Stomach (tissue), 4 donors: ENCODE measurements at regions not wholly inside any gene's neighbourhood (a gene's known extent, or its start where the extent isn't known, plus 50 kb on each side); places are given as distances from the start of the nearest gene placed in this dataset.

Experiments
- POLR2A ChIP-seq, 4 donors: fragments of 450-650 bp; IDR thresholded peaks; one replicate each; pipeline ENCODE4 v1.6.1; 2016; ENCODE audit warnings: antibody characterized with exemption in 4 of 4, control low read depth in 2 of 4, mild to moderate bottlenecking in 1 of 4, moderate library complexity in 1 of 4
- POLR2AphosphoS5 ChIP-seq, 3 donors: sonication (generic); formaldehyde crosslinking; IDR thresholded peaks; one replicate each; pipeline ENCODE4 v1.6.1; 2016; ENCODE audit warnings: antibody characterized with exemption in 3 of 3
- TF ChIP-seq, protein P1 (sequence below), 7 experiments: fragments of 450-650 bp in 4 of 7; fragments of 200-600 bp in 3 of 7; sonication (generic) in 3 of 7; IDR thresholded peaks; one replicate each; pipeline ENCODE4 v1.5.1; 2016 to 2019; ENCODE audit warnings: antibody characterized with exemption in 7 of 7, control low read depth in 2 of 7, mild to moderate bottlenecking in 1 of 7

DNA sequence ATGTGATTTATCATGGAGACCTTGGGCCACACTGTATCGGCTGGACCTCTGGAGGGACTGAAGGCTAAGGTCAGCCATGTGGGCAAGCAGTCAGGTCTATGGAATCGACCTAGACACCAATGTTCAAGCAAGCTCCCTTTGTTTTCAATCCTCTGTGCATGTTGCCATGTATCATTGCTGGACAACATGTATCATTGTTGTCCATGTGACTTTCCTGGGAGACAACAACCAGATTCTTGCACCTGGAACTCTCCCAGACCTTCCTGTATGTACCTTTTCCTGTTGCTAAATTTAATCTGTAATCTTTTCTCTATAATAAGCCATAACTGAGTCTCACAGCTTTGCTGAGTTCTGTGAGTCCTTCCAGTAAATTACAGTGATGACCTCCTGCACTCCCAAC, 329.4 kb upstream of the BOD1L1 start:
- TF ChIP-seq POLR2A (IDR thresholded peaks at IDR 0.05) (no peak), POLR2AphosphoS5 (IDR thresholded peaks at IDR 0.05) (no peak)
- TF ChIP-seq, protein P1, sequence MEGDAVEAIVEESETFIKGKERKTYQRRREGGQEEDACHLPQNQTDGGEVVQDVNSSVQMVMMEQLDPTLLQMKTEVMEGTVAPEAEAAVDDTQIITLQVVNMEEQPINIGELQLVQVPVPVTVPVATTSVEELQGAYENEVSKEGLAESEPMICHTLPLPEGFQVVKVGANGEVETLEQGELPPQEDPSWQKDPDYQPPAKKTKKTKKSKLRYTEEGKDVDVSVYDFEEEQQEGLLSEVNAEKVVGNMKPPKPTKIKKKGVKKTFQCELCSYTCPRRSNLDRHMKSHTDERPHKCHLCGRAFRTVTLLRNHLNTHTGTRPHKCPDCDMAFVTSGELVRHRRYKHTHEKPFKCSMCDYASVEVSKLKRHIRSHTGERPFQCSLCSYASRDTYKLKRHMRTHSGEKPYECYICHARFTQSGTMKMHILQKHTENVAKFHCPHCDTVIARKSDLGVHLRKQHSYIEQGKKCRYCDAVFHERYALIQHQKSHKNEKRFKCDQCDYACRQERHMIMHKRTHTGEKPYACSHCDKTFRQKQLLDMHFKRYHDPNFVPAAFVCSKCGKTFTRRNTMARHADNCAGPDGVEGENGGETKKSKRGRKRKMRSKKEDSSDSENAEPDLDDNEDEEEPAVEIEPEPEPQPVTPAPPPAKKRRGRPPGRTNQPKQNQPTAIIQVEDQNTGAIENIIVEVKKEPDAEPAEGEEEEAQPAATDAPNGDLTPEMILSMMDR (IDR thresholded peaks at IDR 0.05): no peak
